IMR-90 (cell line): ENCODE measurements at regions not wholly inside any gene's neighbourhood (a gene's known extent, or its start where the extent isn't known, plus 50 kb on each side); places are given as distances from the start of the nearest gene placed in this dataset.

Source experiments
- ATAC-seq: fragments of 200-7000 bp; cut with Tn5 transposase; 2 replicates; pipeline ENCODE4 v1.9.1; 2020; ENCODE audit warnings: low read depth, mild to moderate bottlenecking, moderate library complexity
- BruUV-seq: library from RNA; stranded (reverse); fragments of 400-500 nt; replicated peaks from 2 replicates; lab custom pipeline; 2021; lab: Mats Ljungman, UMichigan
- CTCF ChIA-PET: fragments of 300-600 bp; formaldehyde crosslinking; extraction: SDS; loops from one replicate; lab custom pipeline; 2021; ENCODE audit warnings: antibody characterized with exemption; lab: Yijun Ruan, JAX
- POLR2A ChIA-PET: fragments of 300-600 bp; sonication (Branson Sonifier 250); formaldehyde crosslinking; loops from one replicate; lab custom pipeline; 2022; ENCODE audit warnings: antibody characterized with exemption; ENCODE audit not compliant: unreplicated experiment; lab: Charles Lee
- DNase-seq: peaks from one replicate; pipeline ENCODE4 v3.0.0; 2013
- H2AFZ ChIP-seq: replicated peaks from 2 replicates; pipeline ENCODE3; 2013; ENCODE audit warnings: low read length, mild to moderate bottlenecking; ENCODE audit not compliant: poor library complexity
- H2AK5ac ChIP-seq: 2 replicates; pipeline ENCODE4 v1.6.1; 2013; ENCODE audit warnings: low read depth, low read length, inconsistent platforms
- H2AK9ac ChIP-seq: replicated peaks from 2 replicates; pipeline ENCODE3; 2013; ENCODE audit warnings: mild to moderate bottlenecking, low read depth, low read length, moderate library complexity; ENCODE audit not compliant: poor library complexity
- H2BK120ac ChIP-seq: 2 replicates; pipeline ENCODE4 v1.6.1; 2013; ENCODE audit warnings: low read depth, low read length, inconsistent platforms
- H2BK15ac ChIP-seq: 3 replicates; pipeline ENCODE4 v1.6.1; 2013; ENCODE audit warnings: low read depth, low read length, inconsistent platforms
- H2BK20ac ChIP-seq: 2 replicates; pipeline ENCODE4 v1.6.1; 2013; ENCODE audit warnings: low read depth, mild to moderate bottlenecking, inconsistent platforms, low read length, moderate library complexity
- H2BK5ac ChIP-seq: 2 replicates; pipeline ENCODE4 v1.6.1; 2013; ENCODE audit warnings: mild to moderate bottlenecking, low read depth, low read length, inconsistent platforms; ENCODE audit not compliant: poor library complexity, severe bottlenecking
- H3K14ac ChIP-seq: replicated peaks from 2 replicates; pipeline ENCODE4 v1.6.1; 2013; ENCODE audit warnings: low read depth, low read length, inconsistent platforms
- H3K18ac ChIP-seq: 2 replicates; pipeline ENCODE4 v1.6.1; 2013; ENCODE audit warnings: low read depth, low read length, control low read depth
- H3K23ac ChIP-seq: 2 replicates; pipeline ENCODE4 v1.6.1; 2013; ENCODE audit warnings: low read depth, low read length, inconsistent platforms
- H3K27ac ChIP-seq: 2 replicates; pipeline ENCODE4 v1.5.1; 2013; ENCODE audit warnings: mild to moderate bottlenecking, control low read depth, low read length; ENCODE audit not compliant: insufficient read depth
- H3K27me3 ChIP-seq: 2 replicates; pipeline ENCODE4 v1.6.1; 2013; ENCODE audit warnings: low read length; ENCODE audit not compliant: control insufficient read depth, insufficient read depth
- H3K36me3 ChIP-seq: 2 replicates; pipeline ENCODE4 v1.6.1; 2013; ENCODE audit warnings: low read length, mixed read lengths; ENCODE audit not compliant: control insufficient read depth, insufficient read depth
- H3K4ac ChIP-seq: 2 replicates; pipeline ENCODE4 v1.6.1; 2013; ENCODE audit warnings: low read depth, low read length, inconsistent platforms
- H3K4me1 ChIP-seq: 2 replicates; pipeline ENCODE4 v1.6.1; 2013; ENCODE audit warnings: low read length, mixed read lengths; ENCODE audit not compliant: control insufficient read depth, insufficient read depth
- H3K4me2 ChIP-seq: 2 replicates; pipeline ENCODE4 v1.6.1; 2013; ENCODE audit warnings: low read depth, mild to moderate bottlenecking, control low read depth, low read length, moderate library complexity
- H3K4me3 ChIP-seq: 2 replicates; pipeline ENCODE4 v1.5.1; 2013; ENCODE audit warnings: low read depth, mild to moderate bottlenecking, control low read depth, low read length, moderate library complexity; ENCODE audit not compliant: insufficient read depth
- H3K56ac ChIP-seq: 2 replicates; pipeline ENCODE4 v1.6.1; 2013; ENCODE audit warnings: low read length, inconsistent platforms; ENCODE audit not compliant: insufficient read depth; ENCODE audit errors: extremely low read depth
- H3K79me1 ChIP-seq, 2 experiments: 2 replicates each; pipeline ENCODE4 v1.6.1; 2013; ENCODE audit warnings: low read length in 2 of 2, inconsistent platforms in 1 of 2, low read depth in 1 of 2
- H3K9ac ChIP-seq: 2 replicates; pipeline ENCODE4 v1.6.1; 2013; ENCODE audit warnings: low read depth, low read length, control low read depth
- H3K9me1 ChIP-seq: 2 replicates; pipeline ENCODE4 v1.6.1; 2013; ENCODE audit warnings: low read length, inconsistent platforms; ENCODE audit not compliant: insufficient read depth
- H3K9me3 ChIP-seq: 2 replicates; pipeline ENCODE4 v1.6.1; 2013; ENCODE audit warnings: low read length; ENCODE audit not compliant: control insufficient read depth, insufficient read depth
- H4K20me1 ChIP-seq: 2 replicates; pipeline ENCODE4 v1.6.1; 2013; ENCODE audit warnings: low read length, inconsistent platforms; ENCODE audit not compliant: insufficient read depth
- H4K5ac ChIP-seq: 2 replicates; pipeline ENCODE4 v1.6.1; 2013; ENCODE audit warnings: mild to moderate bottlenecking, low read depth, low read length, control low read depth
- H4K8ac ChIP-seq, 2 experiments: 2 replicates each; pipeline ENCODE4 v1.6.1; 2013; ENCODE audit warnings: low read depth in 2 of 2, low read length in 2 of 2, control low read depth in 1 of 2, inconsistent platforms in 1 of 2
- H4K91ac ChIP-seq: 2 replicates; pipeline ENCODE4 v1.6.1; 2013; ENCODE audit warnings: low read depth, low read length, inconsistent platforms; ENCODE audit not compliant: insufficient read depth
- CTCF ChIP-seq: conservative IDR thresholded peaks from 2 replicates; pipeline ENCODE4 v1.5.1; 2012; ENCODE audit warnings: mild to moderate bottlenecking, low read depth, low read length, improper control_type of control experiment
- MAZ ChIP-seq: IDR thresholded peaks from 2 replicates; pipeline ENCODE4 v1.6.1; 2012; ENCODE audit warnings: low read depth, mild to moderate bottlenecking, low read length, improper control_type of control experiment, moderate library complexity, borderline replicate concordance
- RFX5 ChIP-seq: IDR thresholded peaks from 2 replicates; pipeline ENCODE4 v1.8.0; 2012; ENCODE audit warnings: low read depth, mild to moderate bottlenecking, low read length, moderate library complexity
- dilution Hi-C: fragments of 300-500 bp; cut with HindIII; formaldehyde crosslinking; loops from one replicate; pipeline ENCODE4 v1.14.3; 2018; ENCODE audit warnings: low sequenced_read_pairs; ENCODE audit not compliant: unreplicated experiment
- in situ Hi-C: fragments of 300-500 bp; cut with MboI; formaldehyde crosslinking; loops from 3 replicates; pipeline ENCODE4 v1.14.3; 2019; ENCODE audit warnings: low sequenced_read_pairs, inconsistent platforms, mixed read lengths
- intact Hi-C: fragments of 100-400 bp; cut with micrococcal nuclease; formaldehyde crosslinking; loops from 2 replicates; pipeline ENCODE4 v1.10.0; 2022

- Histone ChIP-seq H3K27ac (no peak overlapping the region), H4K91ac (no peak overlapping the region), H2AK9ac (no peak overlapping the region), H2AFZ (no peak overlapping the region), H3K4me1 (no peaks in the 10 kb centered on the region), H3K14ac (no peak overlapping the region), H3K4me3 (no peak overlapping the region), H2BK15ac (no peak overlapping the region), H3K23ac (no peak overlapping the region), H3K9me3 (no peaks in the 10 kb centered on the region), H3K56ac (no peak overlapping the region), H3K36me3 (no peaks in the 10 kb centered on the region), H3K9ac (no peak overlapping the region), H4K20me1 (no peaks in the 10 kb centered on the region), H2BK120ac (no peak overlapping the region), H3K4ac (no peak overlapping the region), H3K18ac (no peak overlapping the region), H2AK5ac (no peak overlapping the region), H3K27me3 (no peaks in the 10 kb centered on the region; the same call in 1 of the 2 replicates), H3K9me1 (no peaks in the 10 kb centered on the region), H3K4me2 (no peak overlapping the region), H3K79me1 (no peaks in the 10 kb centered on the region), H4K8ac (no peak overlapping the region), H2BK5ac (no peak overlapping the region), H4K5ac (no peak overlapping the region), H2BK20ac (no peak overlapping the region)
- in situ Hi-C loops (no loop called here), intact Hi-C loops (no loop called here), dilution Hi-C loops (no loop called here)
- CTCF ChIA-PET, result no interaction called here
- no peak for ATAC-seq
- no peak for TF ChIP-seq RFX5
- TF ChIP-seq MAZ, result no peak
- no peak for TF ChIP-seq CTCF
- POLR2A ChIA-PET, result no interaction called here
- no peak for DNase-seq
- no TSS peak for BruUV-seq
Observed at GRCh38 chr6:106882138-106882537, 92.4 kb downstream of the CD24 start.
